ENCODE measurements at regions not wholly inside any gene's neighbourhood (a gene's known extent, or its start where the extent isn't known, plus 50 kb on each side); places are given as distances from the start of the nearest gene placed in this dataset.

DNA sequence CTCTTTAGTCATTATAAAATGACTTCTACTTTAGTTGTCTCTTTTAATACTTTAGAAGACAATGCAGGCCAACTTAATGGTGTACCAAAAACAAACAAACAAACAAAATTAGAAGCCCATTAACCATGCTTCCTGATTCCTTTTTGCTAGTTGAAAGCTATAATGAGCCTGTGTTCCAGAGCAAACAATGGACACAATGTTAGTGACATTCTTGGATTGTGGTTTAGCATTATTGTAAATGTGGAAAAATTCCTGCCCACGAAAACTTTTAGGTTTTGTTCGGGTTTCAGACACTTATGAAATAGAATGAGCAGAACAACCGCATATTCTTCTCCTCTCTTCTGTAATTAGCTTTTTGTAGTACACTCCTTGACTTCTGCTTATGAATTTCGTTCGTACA is 1682.7 kb upstream of the PCDH7 start:
- TF ChIP-seq, protein P1, sequence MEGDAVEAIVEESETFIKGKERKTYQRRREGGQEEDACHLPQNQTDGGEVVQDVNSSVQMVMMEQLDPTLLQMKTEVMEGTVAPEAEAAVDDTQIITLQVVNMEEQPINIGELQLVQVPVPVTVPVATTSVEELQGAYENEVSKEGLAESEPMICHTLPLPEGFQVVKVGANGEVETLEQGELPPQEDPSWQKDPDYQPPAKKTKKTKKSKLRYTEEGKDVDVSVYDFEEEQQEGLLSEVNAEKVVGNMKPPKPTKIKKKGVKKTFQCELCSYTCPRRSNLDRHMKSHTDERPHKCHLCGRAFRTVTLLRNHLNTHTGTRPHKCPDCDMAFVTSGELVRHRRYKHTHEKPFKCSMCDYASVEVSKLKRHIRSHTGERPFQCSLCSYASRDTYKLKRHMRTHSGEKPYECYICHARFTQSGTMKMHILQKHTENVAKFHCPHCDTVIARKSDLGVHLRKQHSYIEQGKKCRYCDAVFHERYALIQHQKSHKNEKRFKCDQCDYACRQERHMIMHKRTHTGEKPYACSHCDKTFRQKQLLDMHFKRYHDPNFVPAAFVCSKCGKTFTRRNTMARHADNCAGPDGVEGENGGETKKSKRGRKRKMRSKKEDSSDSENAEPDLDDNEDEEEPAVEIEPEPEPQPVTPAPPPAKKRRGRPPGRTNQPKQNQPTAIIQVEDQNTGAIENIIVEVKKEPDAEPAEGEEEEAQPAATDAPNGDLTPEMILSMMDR (IDR thresholded peaks at IDR 0.05; ENCODE audit: insufficient read depth, low read depth, low read length), result no peak
- no peak for TF ChIP-seq EZH2 (IDR thresholded peaks at IDR 0.05; ENCODE audit: insufficient read depth, low read length)

Measured in astrocyte (in vitro differentiated cells and primary cell).